Fibroblast of pulmonary artery (primary cell): ENCODE measurements at regions not wholly inside any gene's neighbourhood (a gene's known extent, or its start where the extent isn't known, plus 50 kb on each side); places are given as distances from the start of the nearest gene placed in this dataset.
"Not testable (repeated sequence)": the region's sequence is repeated elsewhere in the genome, so short reads cannot be mapped to it uniquely, and the experiment has no call there.

Source experiments
- DNase-seq: peaks from one replicate; pipeline ENCODE4 v3.0.0-alpha.2; 2010; ENCODE audit warnings: low read depth
- H3K4me3 ChIP-seq: replicated peaks from 2 replicates; pipeline ENCODE4 v1.5.1; 2011; ENCODE audit warnings: low read depth, mild to moderate bottlenecking, control low read depth, low read length, moderate library complexity
- CTCF ChIP-seq: IDR thresholded peaks from 2 replicates; pipeline ENCODE4 v1.5.1; 2011; ENCODE audit warnings: mild to moderate bottlenecking, control low read depth, low read length, inconsistent platforms; ENCODE audit errors: missing control alignments

GRCh38 chr6:14549304-14549770 is 431.8 kb downstream of the CD83 start:
- no peak for DNase-seq
- no peak overlapping the region for H3K4me3 ChIP-seq
- no peak for TF ChIP-seq CTCF

DNA sequence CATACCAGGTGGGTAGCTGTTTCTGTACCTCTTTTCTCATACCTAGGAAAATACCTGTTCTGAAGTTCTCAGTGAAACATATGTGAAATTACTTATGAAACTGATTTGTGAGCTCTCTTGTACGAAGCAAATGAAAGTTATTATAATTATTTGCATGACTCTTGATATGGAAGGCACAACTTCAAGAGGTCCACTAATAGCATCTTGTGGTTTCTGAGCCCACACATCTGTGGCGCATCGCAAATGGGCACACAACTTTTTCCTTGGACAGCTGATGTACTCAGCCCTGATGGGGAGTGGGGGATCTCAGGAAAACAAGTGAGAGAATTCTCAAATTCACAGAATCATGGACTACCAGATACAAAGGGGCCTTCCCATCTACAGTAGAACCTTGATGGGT is 432.3 kb downstream of the CD83 start:
- no peak for TF ChIP-seq CTCF
- H3K4me3 ChIP-seq: no peak overlapping the region
- DNase-seq: no peak

GRCh38 chr6:14550410-14550809 is 432.8 kb downstream of the CD83 start:
- TF ChIP-seq CTCF: no peak
- no peak for DNase-seq
- H3K4me3 ChIP-seq: no peak overlapping the region

DNA sequence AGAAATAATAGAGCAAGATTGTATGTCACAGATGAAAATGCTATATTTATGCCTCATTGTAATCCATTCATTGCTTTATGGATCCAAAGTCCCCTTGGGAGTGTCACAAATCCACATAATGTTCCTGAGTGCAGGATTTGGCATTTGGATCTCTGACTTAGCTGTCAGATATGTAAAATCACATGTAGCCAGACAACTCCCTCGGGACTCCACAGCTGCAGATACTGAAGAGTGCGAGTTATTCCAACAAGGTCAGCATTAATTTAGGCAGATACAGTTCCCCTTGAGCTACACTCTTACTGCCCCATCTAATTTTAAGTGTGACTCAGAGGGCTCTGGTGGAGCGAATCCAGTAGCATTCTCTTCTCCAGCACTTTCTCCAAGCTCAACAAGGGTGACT is 433.2 kb downstream of the CD83 start:
- TF ChIP-seq CTCF: no peak
- H3K4me3 ChIP-seq: no peak overlapping the region
- no peak for DNase-seq

DNA sequence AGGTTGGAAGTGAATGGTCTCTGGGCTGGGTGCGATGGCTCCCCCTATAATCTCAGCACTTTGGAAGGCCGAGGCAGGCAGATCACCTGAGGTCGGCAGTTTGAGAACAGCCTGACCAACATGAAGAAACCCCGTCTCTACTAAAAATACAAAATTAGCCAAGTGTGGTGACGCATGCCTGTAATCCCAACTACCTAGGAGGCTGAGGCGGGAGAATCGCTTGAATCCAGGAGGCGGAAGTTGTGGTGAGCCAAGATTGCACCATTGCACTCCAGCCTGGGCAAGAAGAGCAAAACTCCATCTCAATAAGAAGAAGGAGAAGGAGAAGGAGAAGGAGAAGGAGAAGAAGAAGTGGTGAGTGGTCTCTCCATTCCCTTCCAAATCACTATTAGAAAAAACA is 434.0 kb downstream of the CD83 start:
- H3K4me3 ChIP-seq, DNase-seq: not testable (repeated sequence)

DNA sequence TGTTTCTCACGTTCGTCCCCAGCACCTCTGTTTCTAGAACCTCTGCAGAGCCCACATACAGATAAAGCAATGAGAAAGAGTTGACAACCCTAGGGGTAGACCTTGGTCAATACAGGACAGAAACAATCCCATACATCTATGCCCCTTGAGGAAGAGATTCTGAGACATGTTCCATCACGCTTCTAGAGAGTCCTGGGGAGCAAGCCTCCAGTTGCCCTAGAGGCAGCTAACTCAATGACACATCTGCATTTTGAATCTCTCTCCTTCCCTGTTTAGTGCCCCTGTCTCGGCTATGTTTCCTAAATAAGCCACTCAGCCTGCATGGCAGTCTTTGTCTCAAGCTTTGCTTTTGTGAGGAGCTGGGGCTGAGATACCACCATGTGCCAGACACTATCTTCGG is 435.3 kb downstream of the CD83 start:
- H3K4me3 ChIP-seq: no peak overlapping the region
- no peak for DNase-seq
- no peak for TF ChIP-seq CTCF

GRCh38 chr6:14553515-14553914 is 435.9 kb downstream of the CD83 start:
- no peak overlapping the region for H3K4me3 ChIP-seq
- DNase-seq: no peak
- TF ChIP-seq CTCF: no peak

- DNase-seq: no peak
- H3K4me3 ChIP-seq: no peak overlapping the region
- no peak for TF ChIP-seq CTCF
Observed at GRCh38 chr6:14555804-14556203, 438.2 kb downstream of the CD83 start.
